Gastroesophageal sphincter (tissue), 3 donors: ENCODE measurements at regions not wholly inside any gene's neighbourhood (a gene's known extent, or its start where the extent isn't known, plus 50 kb on each side); places are given as distances from the start of the nearest gene placed in this dataset.

Experiments used
- POLR2A ChIP-seq, 2 donors: fragments of 450-650 bp; IDR thresholded peaks; one replicate each; pipeline ENCODE4 v1.6.1; 2017; ENCODE audit warnings: antibody characterized with exemption in 2 of 2, mild to moderate bottlenecking in 2 of 2, moderate library complexity in 1 of 2
- TF ChIP-seq, protein P1 (sequence below), 4 experiments: fragments of 200-600 bp in 2 of 4; fragments of 450-650 bp in 2 of 4; sonication (generic) in 1 of 4; IDR thresholded peaks; one replicate each; pipeline ENCODE4 v1.5.1; 2017 to 2019; ENCODE audit warnings: antibody characterized with exemption in 4 of 4, mild to moderate bottlenecking in 2 of 4, moderate library complexity in 2 of 4

DNA sequence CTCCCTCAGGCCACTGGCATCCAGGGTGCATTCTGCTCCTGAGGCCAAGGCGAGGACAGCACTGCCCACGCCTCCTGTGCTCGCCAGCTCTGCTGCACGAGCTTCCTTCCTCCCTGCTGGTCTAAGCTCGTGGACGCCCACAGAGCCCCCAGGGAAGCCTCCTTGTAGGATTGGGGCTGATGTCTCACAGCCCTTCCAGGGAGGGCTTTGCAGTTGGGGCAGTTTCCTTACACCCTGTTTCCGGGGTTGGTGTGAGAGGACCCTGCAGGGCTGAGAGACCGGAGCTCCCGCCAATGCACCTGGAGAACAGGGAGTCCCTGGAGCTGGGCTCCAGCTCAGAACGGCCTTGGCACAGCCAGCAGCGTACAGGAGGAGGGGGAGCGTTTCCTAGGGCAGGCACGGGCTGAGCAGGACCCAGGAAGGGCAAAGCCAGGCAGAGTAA is 172.4 kb upstream of the PDE10A start:
- TF ChIP-seq, protein P1, sequence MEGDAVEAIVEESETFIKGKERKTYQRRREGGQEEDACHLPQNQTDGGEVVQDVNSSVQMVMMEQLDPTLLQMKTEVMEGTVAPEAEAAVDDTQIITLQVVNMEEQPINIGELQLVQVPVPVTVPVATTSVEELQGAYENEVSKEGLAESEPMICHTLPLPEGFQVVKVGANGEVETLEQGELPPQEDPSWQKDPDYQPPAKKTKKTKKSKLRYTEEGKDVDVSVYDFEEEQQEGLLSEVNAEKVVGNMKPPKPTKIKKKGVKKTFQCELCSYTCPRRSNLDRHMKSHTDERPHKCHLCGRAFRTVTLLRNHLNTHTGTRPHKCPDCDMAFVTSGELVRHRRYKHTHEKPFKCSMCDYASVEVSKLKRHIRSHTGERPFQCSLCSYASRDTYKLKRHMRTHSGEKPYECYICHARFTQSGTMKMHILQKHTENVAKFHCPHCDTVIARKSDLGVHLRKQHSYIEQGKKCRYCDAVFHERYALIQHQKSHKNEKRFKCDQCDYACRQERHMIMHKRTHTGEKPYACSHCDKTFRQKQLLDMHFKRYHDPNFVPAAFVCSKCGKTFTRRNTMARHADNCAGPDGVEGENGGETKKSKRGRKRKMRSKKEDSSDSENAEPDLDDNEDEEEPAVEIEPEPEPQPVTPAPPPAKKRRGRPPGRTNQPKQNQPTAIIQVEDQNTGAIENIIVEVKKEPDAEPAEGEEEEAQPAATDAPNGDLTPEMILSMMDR (IDR thresholded peaks at IDR 0.05): no peak
- no peak for TF ChIP-seq POLR2A (IDR thresholded peaks at IDR 0.05)
